ENCODE measurements at regions not wholly inside any gene's neighbourhood (a gene's known extent, or its start where the extent isn't known, plus 50 kb on each side); places are given as distances from the start of the nearest gene placed in this dataset.

DNA sequence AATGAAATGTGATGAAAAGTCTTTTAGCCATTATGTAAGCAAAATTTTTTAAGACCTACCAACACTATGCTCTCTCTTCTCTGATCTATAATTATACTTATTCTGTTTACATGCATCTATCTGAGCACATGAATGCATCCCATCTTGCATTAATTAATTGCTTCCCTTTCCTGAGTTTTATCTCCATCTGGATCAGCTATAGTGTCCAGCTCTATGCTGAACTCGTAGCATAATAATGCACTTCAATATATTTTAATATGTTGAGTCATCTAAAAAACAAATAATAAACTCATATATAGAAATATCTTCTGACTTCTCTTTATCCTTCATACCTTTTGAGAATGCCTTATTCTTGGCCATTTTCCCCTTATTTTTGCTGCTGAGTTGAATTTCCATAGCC is 1097.8 kb downstream of the TTLL7 start:
- TF ChIP-seq, protein P1, sequence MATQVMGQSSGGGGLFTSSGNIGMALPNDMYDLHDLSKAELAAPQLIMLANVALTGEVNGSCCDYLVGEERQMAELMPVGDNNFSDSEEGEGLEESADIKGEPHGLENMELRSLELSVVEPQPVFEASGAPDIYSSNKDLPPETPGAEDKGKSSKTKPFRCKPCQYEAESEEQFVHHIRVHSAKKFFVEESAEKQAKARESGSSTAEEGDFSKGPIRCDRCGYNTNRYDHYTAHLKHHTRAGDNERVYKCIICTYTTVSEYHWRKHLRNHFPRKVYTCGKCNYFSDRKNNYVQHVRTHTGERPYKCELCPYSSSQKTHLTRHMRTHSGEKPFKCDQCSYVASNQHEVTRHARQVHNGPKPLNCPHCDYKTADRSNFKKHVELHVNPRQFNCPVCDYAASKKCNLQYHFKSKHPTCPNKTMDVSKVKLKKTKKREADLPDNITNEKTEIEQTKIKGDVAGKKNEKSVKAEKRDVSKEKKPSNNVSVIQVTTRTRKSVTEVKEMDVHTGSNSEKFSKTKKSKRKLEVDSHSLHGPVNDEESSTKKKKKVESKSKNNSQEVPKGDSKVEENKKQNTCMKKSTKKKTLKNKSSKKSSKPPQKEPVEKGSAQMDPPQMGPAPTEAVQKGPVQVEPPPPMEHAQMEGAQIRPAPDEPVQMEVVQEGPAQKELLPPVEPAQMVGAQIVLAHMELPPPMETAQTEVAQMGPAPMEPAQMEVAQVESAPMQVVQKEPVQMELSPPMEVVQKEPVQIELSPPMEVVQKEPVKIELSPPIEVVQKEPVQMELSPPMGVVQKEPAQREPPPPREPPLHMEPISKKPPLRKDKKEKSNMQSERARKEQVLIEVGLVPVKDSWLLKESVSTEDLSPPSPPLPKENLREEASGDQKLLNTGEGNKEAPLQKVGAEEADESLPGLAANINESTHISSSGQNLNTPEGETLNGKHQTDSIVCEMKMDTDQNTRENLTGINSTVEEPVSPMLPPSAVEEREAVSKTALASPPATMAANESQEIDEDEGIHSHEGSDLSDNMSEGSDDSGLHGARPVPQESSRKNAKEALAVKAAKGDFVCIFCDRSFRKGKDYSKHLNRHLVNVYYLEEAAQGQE (IDR thresholded peaks at IDR 0.05; ENCODE audit: insufficient read depth in 1 of 2, low read depth in 2 of 2, low read length in 2 of 2), result no peak
- no peak for TF ChIP-seq TAF1 (IDR thresholded peaks at IDR 0.05; ENCODE audit: borderline replicate concordance, insufficient read depth, low read length)
- TF ChIP-seq FOXP2 (optimal IDR thresholded peaks at IDR 0.05; ENCODE audit: borderline replicate concordance, extremely low read depth, extremely low read length, insufficient read depth), result no peak
- no peak for TF ChIP-seq SIN3A (IDR thresholded peaks at IDR 0.05; ENCODE audit: borderline replicate concordance, insufficient read depth, low read length)
- TF ChIP-seq POLR2AphosphoS5 (IDR thresholded peaks at IDR 0.05; ENCODE audit: low read depth, low read length), result no peak

DNA sequence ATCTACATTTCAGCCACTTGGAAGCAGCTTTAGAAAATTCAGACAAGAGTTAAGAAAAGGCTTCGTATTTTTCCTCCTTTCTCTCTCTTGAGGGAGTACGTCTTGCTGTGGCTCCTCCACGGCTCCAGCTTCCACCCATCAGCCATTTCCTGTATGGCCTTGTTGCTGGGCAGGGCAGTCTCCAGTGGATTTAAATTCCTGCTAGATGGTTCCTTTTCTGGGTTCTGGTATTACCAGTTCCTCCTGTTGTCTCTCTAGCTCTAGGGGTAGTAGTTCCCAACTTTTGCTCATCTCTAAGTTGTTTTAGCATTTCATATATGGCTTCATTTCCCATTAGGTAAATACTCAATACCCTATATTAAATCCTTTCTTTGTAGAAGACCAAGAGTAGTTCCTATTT is 1098.3 kb downstream of the ADGRL2 start:
- TF ChIP-seq POLR2AphosphoS5 (IDR thresholded peaks at IDR 0.05; ENCODE audit: low read depth, low read length), result no peak
- TF ChIP-seq, protein P1 (IDR thresholded peaks at IDR 0.05; ENCODE audit: insufficient read depth in 1 of 2, low read depth in 2 of 2, low read length in 2 of 2), result no peak
- no peak for TF ChIP-seq TAF1 (IDR thresholded peaks at IDR 0.05; ENCODE audit: borderline replicate concordance, insufficient read depth, low read length)
- no peak for TF ChIP-seq SIN3A (IDR thresholded peaks at IDR 0.05; ENCODE audit: borderline replicate concordance, insufficient read depth, low read length)
- TF ChIP-seq FOXP2 (optimal IDR thresholded peaks at IDR 0.05; ENCODE audit: borderline replicate concordance, extremely low read depth, extremely low read length, insufficient read depth), result no peak

DNA sequence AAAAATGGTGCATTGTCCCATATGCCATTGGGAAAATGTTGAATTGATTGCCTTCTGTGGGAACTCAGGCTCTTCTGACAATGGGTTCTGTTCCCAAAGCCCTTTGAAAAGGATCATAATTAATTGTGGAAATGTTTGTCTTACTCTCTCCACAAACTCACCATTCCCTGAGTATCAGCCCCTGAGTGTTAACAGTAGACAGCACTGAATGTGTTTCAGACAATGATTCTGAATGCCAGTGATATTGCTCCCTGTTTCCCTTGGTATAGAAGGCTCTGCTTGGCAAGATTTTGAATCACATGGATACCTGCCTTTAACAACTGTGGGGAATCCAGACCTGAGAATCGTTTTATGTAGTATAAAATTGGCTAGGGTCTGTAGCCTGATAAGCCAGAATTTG is 1096.8 kb downstream of the ADGRL2 start:
- TF ChIP-seq TAF1 (IDR thresholded peaks at IDR 0.05; ENCODE audit: borderline replicate concordance, insufficient read depth, low read length), result no peak
- TF ChIP-seq POLR2AphosphoS5 (IDR thresholded peaks at IDR 0.05; ENCODE audit: low read depth, low read length), result no peak
- TF ChIP-seq SIN3A (IDR thresholded peaks at IDR 0.05; ENCODE audit: borderline replicate concordance, insufficient read depth, low read length), result no peak
- TF ChIP-seq, protein P1 (IDR thresholded peaks at IDR 0.05; ENCODE audit: insufficient read depth in 1 of 2, low read depth in 2 of 2, low read length in 2 of 2), result no peak
- TF ChIP-seq FOXP2 (optimal IDR thresholded peaks at IDR 0.05; ENCODE audit: borderline replicate concordance, extremely low read depth, extremely low read length, insufficient read depth), result no peak

DNA sequence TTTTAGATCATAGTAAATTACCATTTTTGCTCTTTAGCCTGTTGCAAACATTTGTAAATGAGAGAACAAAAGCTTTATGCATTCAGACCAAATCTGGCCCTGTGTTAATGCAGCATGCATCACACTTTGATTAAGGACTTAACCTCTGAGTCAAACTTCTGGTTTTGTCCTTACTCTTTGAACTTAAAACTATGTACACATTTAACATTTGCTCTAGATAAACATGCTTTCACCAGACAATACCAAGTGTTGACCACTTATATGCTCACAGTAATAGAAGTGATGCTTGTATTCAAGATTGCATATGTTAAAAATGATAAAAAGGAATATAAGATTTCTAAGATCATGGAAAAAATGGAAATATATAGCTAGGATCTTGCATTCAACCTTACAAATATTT is 1095.3 kb downstream of the ADGRL2 start:
- TF ChIP-seq, protein P1 (IDR thresholded peaks at IDR 0.05; ENCODE audit: insufficient read depth in 1 of 2, low read depth in 2 of 2, low read length in 2 of 2), result no peak
- TF ChIP-seq SIN3A (IDR thresholded peaks at IDR 0.05; ENCODE audit: borderline replicate concordance, insufficient read depth, low read length), result no peak
- TF ChIP-seq POLR2AphosphoS5 (IDR thresholded peaks at IDR 0.05; ENCODE audit: low read depth, low read length), result no peak
- no peak for TF ChIP-seq TAF1 (IDR thresholded peaks at IDR 0.05; ENCODE audit: borderline replicate concordance, insufficient read depth, low read length)
- no peak for TF ChIP-seq FOXP2 (optimal IDR thresholded peaks at IDR 0.05; ENCODE audit: borderline replicate concordance, extremely low read depth, extremely low read length, insufficient read depth)

DNA sequence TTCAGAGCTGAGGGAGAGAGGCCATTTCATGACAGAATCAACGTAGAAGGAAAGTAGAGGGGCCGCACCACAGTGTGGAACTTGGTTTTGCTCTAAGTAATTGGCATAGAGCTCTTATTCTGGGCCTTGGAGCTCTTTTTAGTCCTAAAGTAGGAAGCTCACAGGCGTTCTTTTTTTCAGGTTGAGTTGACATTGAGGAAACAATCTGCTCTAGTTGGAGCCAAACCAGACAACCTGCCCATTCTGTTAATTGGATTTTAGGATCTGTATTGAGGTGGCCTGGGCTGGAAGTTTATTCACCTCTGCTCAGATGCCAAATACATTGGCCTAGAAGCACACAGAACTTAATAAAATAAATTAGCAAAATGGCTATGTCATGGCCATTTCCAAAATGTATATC is 1093.9 kb downstream of the ADGRL2 start:
- TF ChIP-seq, protein P1 (IDR thresholded peaks at IDR 0.05; ENCODE audit: insufficient read depth in 1 of 2, low read depth in 2 of 2, low read length in 2 of 2), result no peak
- no peak for TF ChIP-seq POLR2AphosphoS5 (IDR thresholded peaks at IDR 0.05; ENCODE audit: low read depth, low read length)
- no peak for TF ChIP-seq SIN3A (IDR thresholded peaks at IDR 0.05; ENCODE audit: borderline replicate concordance, insufficient read depth, low read length)
- TF ChIP-seq FOXP2 (optimal IDR thresholded peaks at IDR 0.05; ENCODE audit: borderline replicate concordance, extremely low read depth, extremely low read length, insufficient read depth), result no peak
- TF ChIP-seq TAF1 (IDR thresholded peaks at IDR 0.05; ENCODE audit: borderline replicate concordance, insufficient read depth, low read length), result no peak
